PFSK-1 (cell line): ENCODE measurements at regions not wholly inside any gene's neighbourhood (a gene's known extent, or its start where the extent isn't known, plus 50 kb on each side); places are given as distances from the start of the nearest gene placed in this dataset.

ENCODE experiments used
- FOXP2 ChIP-seq: optimal IDR thresholded peaks from 2 replicates; pipeline ENCODE3; 2011; ENCODE audit warnings: borderline replicate concordance, control low read depth, inconsistent platforms; ENCODE audit not compliant: insufficient read depth; ENCODE audit errors: extremely low read length, extremely low read depth
- POLR2AphosphoS5 ChIP-seq: IDR thresholded peaks from 2 replicates; pipeline ENCODE4 v1.6.1; 2012; ENCODE audit warnings: low read depth, mild to moderate bottlenecking, control low read depth, low read length, moderate library complexity
- REST ChIP-seq, 2 experiments: IDR thresholded peaks; 2 replicates each; pipeline versions ENCODE4 v1.6.1 to v1.8.0; 2011 to 2012; ENCODE audit warnings: low read depth in 2 of 2, low read length in 2 of 2, control low read depth in 1 of 2, inconsistent platforms in 1 of 2, mild to moderate bottlenecking in 1 of 2, moderate library complexity in 1 of 2; ENCODE audit not compliant: insufficient read depth in 1 of 2
- SIN3A ChIP-seq: IDR thresholded peaks from 2 replicates; pipeline ENCODE4 v1.6.1; 2012; ENCODE audit warnings: mild to moderate bottlenecking, low read length, moderate library complexity, borderline replicate concordance; ENCODE audit not compliant: insufficient read depth
- TAF1 ChIP-seq: IDR thresholded peaks from 2 replicates; pipeline ENCODE4 v1.6.1; 2012; ENCODE audit warnings: low read length, control low read depth, borderline replicate concordance; ENCODE audit not compliant: insufficient read depth

GRCh38 chrX:55149242-55149641, 60.4 kb downstream of the PAGE2 start:
- no peak for TF ChIP-seq REST (IDR thresholded peaks at IDR 0.05; ENCODE audit: insufficient read depth in 1 of 2, low read depth in 2 of 2, low read length in 2 of 2)
- TF ChIP-seq SIN3A, result no peak
- TF ChIP-seq FOXP2, result no peak
- TF ChIP-seq POLR2AphosphoS5, result no peak

GRCh38 chrX:55151199-55151598, 62.4 kb downstream of the PAGE2 start:
- TF ChIP-seq FOXP2 (no peak), TAF1 (no peak), SIN3A (no peak), POLR2AphosphoS5 (no peak), REST (IDR thresholded peaks at IDR 0.05; ENCODE audit: insufficient read depth in 1 of 2, low read depth in 2 of 2, low read length in 2 of 2) (no peak)

DNA sequence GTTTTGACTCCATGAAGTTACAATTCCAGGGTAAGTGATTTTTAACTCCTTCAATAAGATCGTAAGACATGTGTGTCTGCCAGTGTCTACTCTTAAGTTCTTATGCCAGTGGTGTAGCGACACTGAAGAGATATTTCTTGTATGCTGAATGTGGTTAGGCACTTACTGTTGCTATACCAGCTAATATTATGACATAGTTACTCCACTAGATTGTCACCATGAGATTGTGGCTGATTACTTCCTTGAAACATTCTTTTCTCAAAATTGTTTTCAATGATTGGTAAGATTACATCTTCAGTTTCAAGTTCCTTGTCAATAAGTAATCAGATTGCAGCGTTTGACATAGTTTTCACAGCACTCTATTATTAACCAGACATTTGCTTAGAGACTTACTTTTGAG, 60.6 kb upstream of the PAGE5 start:
- TF ChIP-seq REST (IDR thresholded peaks at IDR 0.05; ENCODE audit: insufficient read depth in 1 of 2, low read depth in 2 of 2, low read length in 2 of 2) (no peak), SIN3A (no peak), TAF1 (no peak), FOXP2 (no peak)

GRCh38 chrX:55160685-55161552, 59.2 kb upstream of the PAGE5 start:
- TF ChIP-seq FOXP2 (peak; percentile 15), TAF1 (no peak), SIN3A (peak; percentile 84; the same call in 1 of the 2 replicates), REST (IDR thresholded peaks at IDR 0.05; ENCODE audit: insufficient read depth in 1 of 2, low read depth in 2 of 2, low read length in 2 of 2) (no peak), POLR2AphosphoS5 (peak; percentile 82)
